Astrocyte of the spinal cord (primary cell): ENCODE measurements at regions not wholly inside any gene's neighbourhood (a gene's known extent, or its start where the extent isn't known, plus 50 kb on each side); places are given as distances from the start of the nearest gene placed in this dataset.

Experiments used
- DNase-seq: peaks from one replicate; pipeline ENCODE4 v3.0.0; 2011; ENCODE audit warnings: low read depth, low spot score
- H3K4me3 ChIP-seq: 2 replicates; pipeline ENCODE4 v1.5.1; 2011; ENCODE audit warnings: low read depth, mild to moderate bottlenecking, low read length, moderate library complexity
- in situ Hi-C: cut with HindIII; loops from 2 replicates; pipeline ENCODE4 v1.10.0; 2017; ENCODE audit warnings: low sequenced_read_pairs
- TF ChIP-seq, protein P1 (sequence below): IDR thresholded peaks from 2 replicates; pipeline ENCODE4 v1.5.1; 2012; ENCODE audit warnings: low read depth, mild to moderate bottlenecking, low read length, inconsistent platforms

DNA sequence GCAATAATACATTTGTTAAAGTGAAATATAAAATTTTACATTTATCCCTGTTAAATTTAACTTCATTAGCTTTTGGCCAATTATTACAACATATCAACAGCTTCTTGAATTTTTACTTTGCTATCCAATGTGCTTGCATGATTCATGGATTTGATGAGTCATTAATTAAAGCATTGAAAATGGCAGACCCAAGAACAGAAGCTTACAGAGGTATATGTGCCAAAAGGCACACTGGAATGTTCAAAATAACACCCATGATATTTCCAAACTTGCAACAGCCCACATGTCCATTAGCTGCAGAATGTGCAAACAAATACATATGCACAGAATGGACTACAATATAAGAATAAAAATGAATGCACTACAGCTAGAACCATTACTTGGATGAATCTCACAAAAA lies 76.4 kb upstream of the MAN1A2 start:
- TF ChIP-seq, protein P1, sequence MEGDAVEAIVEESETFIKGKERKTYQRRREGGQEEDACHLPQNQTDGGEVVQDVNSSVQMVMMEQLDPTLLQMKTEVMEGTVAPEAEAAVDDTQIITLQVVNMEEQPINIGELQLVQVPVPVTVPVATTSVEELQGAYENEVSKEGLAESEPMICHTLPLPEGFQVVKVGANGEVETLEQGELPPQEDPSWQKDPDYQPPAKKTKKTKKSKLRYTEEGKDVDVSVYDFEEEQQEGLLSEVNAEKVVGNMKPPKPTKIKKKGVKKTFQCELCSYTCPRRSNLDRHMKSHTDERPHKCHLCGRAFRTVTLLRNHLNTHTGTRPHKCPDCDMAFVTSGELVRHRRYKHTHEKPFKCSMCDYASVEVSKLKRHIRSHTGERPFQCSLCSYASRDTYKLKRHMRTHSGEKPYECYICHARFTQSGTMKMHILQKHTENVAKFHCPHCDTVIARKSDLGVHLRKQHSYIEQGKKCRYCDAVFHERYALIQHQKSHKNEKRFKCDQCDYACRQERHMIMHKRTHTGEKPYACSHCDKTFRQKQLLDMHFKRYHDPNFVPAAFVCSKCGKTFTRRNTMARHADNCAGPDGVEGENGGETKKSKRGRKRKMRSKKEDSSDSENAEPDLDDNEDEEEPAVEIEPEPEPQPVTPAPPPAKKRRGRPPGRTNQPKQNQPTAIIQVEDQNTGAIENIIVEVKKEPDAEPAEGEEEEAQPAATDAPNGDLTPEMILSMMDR = no peak
- DNase-seq = no peak
- H3K4me3 ChIP-seq = no peak overlapping the region
- in situ Hi-C loops = no loop called here

DNA sequence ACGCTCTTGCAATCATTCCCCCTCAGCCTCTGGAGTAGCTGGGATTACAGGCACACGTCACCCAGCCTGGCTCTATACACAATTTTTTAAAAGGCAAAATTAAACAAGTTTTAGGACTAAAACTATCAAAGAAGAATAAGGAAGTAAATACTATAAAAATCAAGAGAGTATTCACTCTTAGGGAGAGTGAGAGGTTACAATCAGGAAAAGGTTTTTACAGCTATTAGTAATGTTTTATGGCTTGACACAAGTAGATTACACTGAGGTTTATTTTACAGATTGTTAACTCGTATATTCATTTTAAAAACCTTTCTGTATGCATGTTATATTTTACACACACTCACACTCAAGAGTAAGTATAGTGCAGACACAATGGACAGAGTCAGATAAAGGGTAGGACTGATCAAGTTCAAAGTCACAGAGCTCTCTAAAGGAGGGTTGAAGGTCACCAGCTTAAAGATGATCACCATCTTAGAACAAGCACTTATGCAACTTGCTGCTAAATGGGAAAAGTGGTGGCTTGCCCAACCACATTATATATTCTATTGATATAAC lies 77.9 kb upstream of the MAN1A2 start:
- in situ Hi-C loops = no loop called here
- TF ChIP-seq, protein P1 = no peak
- no peak overlapping the region for H3K4me3 ChIP-seq
- no peak for DNase-seq

GRCh38 chr1:117286562-117286961 lies 75.8 kb upstream of the VTCN1 start:
- DNase-seq = no peak
- in situ Hi-C loops = no loop called here
- H3K4me3 ChIP-seq = no peak overlapping the region
- TF ChIP-seq, protein P1 = no peak

- in situ Hi-C loops = no loop called here
- DNase-seq = no peak
- no peak overlapping the region for H3K4me3 ChIP-seq
- TF ChIP-seq, protein P1 = no peak
Observed at GRCh38 chr1:117286145-117286544, 75.4 kb upstream of the VTCN1 start.

DNA sequence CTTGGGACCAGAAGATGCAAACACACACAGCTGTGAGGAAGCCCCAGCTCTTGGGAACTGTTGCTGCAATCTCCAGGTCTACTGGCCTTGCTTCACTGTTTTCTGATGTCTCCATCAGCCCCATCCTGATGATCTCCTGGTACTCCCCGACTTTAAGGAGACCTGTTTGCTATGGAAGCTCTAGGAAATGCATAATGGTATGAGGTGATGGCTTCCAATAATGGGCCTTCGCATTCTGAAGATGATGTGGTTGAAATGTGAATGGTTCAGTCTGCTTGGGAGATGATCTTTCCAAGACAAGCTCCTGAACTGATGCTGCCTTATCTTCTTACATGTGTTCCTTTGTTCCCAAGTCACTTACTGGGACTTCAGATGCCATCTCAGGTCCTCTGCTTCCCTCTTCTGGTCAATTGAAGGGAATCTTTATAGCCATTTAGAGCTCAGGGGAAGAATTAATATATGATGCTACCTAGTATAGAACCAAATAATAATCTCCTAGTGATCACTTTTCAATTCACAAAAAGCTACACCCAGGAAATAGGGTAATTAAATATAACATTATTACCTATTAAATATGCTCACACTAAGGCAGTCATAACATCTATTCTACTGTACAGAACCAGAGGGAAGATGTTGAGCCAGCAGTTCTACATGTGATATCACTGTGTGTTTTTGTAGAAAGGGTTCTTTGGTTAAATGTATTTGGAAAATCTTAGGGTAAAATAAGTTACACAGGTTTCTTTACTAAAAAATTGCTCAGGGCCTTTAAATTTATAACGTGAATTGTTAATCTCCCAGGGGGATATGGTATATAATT lies 73.9 kb upstream of the VTCN1 start:
- H3K4me3 ChIP-seq = no peak overlapping the region
- TF ChIP-seq, protein P1 = peak; percentile 55
- DNase-seq = peak; percentile 73
- in situ Hi-C loops = no loop called here

DNA sequence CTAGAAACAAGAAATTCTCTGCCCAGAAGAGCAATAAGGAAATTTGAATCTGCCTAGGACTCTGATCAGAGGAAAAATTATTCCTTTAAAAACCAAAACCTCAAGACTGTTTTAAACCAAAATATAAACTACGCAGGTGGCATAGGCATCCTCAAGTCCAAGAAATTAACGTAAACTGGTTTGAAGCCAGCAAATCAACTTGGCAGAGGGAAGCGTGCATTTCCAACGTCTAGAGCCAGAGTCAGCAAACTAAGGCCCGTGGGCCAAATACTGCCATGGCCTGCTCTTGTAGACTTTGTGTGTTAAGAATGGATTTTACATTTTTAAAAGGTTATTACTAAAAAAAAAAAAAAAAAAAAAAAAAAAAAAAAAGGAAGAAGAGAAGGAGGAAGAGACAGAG lies 67.8 kb upstream of the VTCN1 start:
- no peak for DNase-seq
- TF ChIP-seq, protein P1 = no peak
- in situ Hi-C loops = no loop called here
- no peak overlapping the region for H3K4me3 ChIP-seq
